SK-N-SH (cell line): ENCODE measurements at regions not wholly inside any gene's neighbourhood (a gene's known extent, or its start where the extent isn't known, plus 50 kb on each side); places are given as distances from the start of the nearest gene placed in this dataset.

Source experiments
- CHD2 ChIP-seq: fragments of 150-350 bp; IDR thresholded peaks from 2 replicates; pipeline ENCODE4 v1.6.1; 2018; ENCODE audit warnings: low read length; ENCODE audit not compliant: partially characterized antibody
- EP300 ChIP-seq, 2 experiments: IDR thresholded peaks; 2 replicates each; pipeline versions ENCODE4 v1.4.0 to v1.6.1; 2012; ENCODE audit warnings: borderline replicate concordance in 1 of 2, low read depth in 1 of 2, low read length in 1 of 2
- EZH2phosphoT487 ChIP-seq: fragments of 200-600 bp; sonication (generic); IDR thresholded peaks from 2 replicates; pipeline ENCODE4 v1.6.1; 2017; ENCODE audit warnings: low read depth, mixed run types, mild to moderate bottlenecking, antibody characterized with exemption, moderate library complexity, borderline replicate concordance
- REST ChIP-seq: IDR thresholded peaks from 2 replicates; pipeline ENCODE4 v1.6.1; 2012; ENCODE audit warnings: mild to moderate bottlenecking, low read depth, low read length, moderate library complexity
- SIN3A ChIP-seq: IDR thresholded peaks from 2 replicates; pipeline ENCODE4 v1.6.1; 2012; ENCODE audit warnings: low read depth, mild to moderate bottlenecking, low read length, moderate library complexity, borderline replicate concordance
- SMC3 ChIP-seq: IDR thresholded peaks from 2 replicates; pipeline ENCODE4 v1.6.1; 2012; ENCODE audit warnings: low read depth, low read length, improper control_type of control experiment
- TF ChIP-seq, protein P1 (sequence below): fragments of 200-600 bp; sonication (generic); IDR thresholded peaks from 2 replicates; pipeline ENCODE4 v1.6.1; 2017; ENCODE audit warnings: antibody characterized with exemption, mild to moderate bottlenecking, moderate library complexity
- TF ChIP-seq, protein P2 (sequence below): IDR thresholded peaks from 2 replicates; pipeline ENCODE4 v1.4.0; 2012; ENCODE audit warnings: low read depth, borderline replicate concordance
- TF ChIP-seq, protein P3 (sequence below): fragments of 150-350 bp; IDR thresholded peaks from 2 replicates; pipeline ENCODE4 v1.6.1; 2016; ENCODE audit warnings: mild to moderate bottlenecking, low read depth, low read length

DNA sequence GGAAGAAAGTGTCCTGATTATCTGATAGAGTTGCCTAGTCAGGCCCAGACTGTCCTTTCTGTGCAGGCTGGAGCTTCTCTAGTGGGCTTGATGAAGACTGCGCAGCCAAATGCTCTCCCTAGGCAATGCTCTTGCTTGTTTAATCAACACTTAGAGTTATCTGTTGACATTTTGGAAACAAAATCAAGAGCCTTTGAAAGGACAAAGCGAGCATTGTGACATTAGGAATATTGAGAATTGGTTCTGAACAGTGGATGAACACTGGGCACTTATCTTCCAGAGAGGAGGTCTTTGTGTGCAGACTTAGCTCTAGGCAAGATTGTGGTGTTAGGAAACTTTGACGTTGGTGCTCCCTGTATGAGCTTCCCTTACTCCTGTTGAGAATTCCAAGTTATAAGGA, 94.5 kb downstream of the DNTTIP2 start:
- TF ChIP-seq REST (no peak), CHD2 (no peak), EP300 (IDR thresholded peaks at IDR 0.05; ENCODE audit: borderline replicate concordance in 1 of 2, low read depth in 1 of 2, low read length in 1 of 2) (no peak), SMC3 (no peak), SIN3A (no peak), EZH2phosphoT487 (no peak)
- TF ChIP-seq, protein P1, sequence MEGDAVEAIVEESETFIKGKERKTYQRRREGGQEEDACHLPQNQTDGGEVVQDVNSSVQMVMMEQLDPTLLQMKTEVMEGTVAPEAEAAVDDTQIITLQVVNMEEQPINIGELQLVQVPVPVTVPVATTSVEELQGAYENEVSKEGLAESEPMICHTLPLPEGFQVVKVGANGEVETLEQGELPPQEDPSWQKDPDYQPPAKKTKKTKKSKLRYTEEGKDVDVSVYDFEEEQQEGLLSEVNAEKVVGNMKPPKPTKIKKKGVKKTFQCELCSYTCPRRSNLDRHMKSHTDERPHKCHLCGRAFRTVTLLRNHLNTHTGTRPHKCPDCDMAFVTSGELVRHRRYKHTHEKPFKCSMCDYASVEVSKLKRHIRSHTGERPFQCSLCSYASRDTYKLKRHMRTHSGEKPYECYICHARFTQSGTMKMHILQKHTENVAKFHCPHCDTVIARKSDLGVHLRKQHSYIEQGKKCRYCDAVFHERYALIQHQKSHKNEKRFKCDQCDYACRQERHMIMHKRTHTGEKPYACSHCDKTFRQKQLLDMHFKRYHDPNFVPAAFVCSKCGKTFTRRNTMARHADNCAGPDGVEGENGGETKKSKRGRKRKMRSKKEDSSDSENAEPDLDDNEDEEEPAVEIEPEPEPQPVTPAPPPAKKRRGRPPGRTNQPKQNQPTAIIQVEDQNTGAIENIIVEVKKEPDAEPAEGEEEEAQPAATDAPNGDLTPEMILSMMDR: no peak
- TF ChIP-seq, protein P2, sequence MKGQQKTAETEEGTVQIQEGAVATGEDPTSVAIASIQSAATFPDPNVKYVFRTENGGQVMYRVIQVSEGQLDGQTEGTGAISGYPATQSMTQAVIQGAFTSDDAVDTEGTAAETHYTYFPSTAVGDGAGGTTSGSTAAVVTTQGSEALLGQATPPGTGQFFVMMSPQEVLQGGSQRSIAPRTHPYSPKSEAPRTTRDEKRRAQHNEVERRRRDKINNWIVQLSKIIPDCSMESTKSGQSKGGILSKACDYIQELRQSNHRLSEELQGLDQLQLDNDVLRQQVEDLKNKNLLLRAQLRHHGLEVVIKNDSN: no peak
- TF ChIP-seq, protein P3, sequence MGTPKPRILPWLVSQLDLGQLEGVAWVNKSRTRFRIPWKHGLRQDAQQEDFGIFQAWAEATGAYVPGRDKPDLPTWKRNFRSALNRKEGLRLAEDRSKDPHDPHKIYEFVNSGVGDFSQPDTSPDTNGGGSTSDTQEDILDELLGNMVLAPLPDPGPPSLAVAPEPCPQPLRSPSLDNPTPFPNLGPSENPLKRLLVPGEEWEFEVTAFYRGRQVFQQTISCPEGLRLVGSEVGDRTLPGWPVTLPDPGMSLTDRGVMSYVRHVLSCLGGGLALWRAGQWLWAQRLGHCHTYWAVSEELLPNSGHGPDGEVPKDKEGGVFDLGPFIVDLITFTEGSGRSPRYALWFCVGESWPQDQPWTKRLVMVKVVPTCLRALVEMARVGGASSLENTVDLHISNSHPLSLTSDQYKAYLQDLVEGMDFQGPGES: no peak
